ENCODE measurements at regions not wholly inside any gene's neighbourhood (a gene's known extent, or its start where the extent isn't known, plus 50 kb on each side); places are given as distances from the start of the nearest gene placed in this dataset.
"Not testable (repeated sequence)": the region's sequence is repeated elsewhere in the genome, so short reads cannot be mapped to it uniquely, and the experiment has no call there.

GRCh38 chr5:66354422-66354821 lies 210.3 kb downstream of the SREK1 start:
- no peak for DNase-seq

- DNase-seq = no peak
Measured at GRCh38 chr5:66356011-66356565, 212.0 kb downstream of the SREK1 start.

- no peak for DNase-seq
Measured at GRCh38 chr5:66358741-66359140, 214.6 kb downstream of the SREK1 start.

- DNase-seq = no peak
Measured at GRCh38 chr5:66361070-66361469, 217.0 kb downstream of the SREK1 start.

GRCh38 chr5:66362046-66362445 lies 217.9 kb downstream of the SREK1 start:
- no peak for DNase-seq

- DNase-seq = no peak
Measured at GRCh38 chr5:66362687-66363086, 218.6 kb downstream of the SREK1 start.

- DNase-seq = no peak
Measured at GRCh38 chr5:66363097-66363496, 219.0 kb downstream of the SREK1 start.

- DNase-seq = no peak
Measured at GRCh38 chr5:66364186-66364585, 220.1 kb downstream of the SREK1 start.

GRCh38 chr5:66365981-66366380 lies 221.9 kb downstream of the SREK1 start:
- no peak for DNase-seq

GRCh38 chr5:66367814-66368541 lies 223.9 kb downstream of the SREK1 start:
- no peak for DNase-seq

GRCh38 chr5:66368811-66369210 lies 224.7 kb downstream of the SREK1 start:
- no peak for DNase-seq

- no peak for DNase-seq
Measured at GRCh38 chr5:66377747-66378146, 218.4 kb upstream of the MAST4 start.

- DNase-seq = no peak
Measured at GRCh38 chr5:66378407-66378806, 217.8 kb upstream of the MAST4 start.

GRCh38 chr5:66382152-66382551 lies 214.0 kb upstream of the MAST4 start:
- no peak for DNase-seq

GRCh38 chr5:66405145-66405544 lies 191.0 kb upstream of the MAST4 start:
- DNase-seq = not testable (repeated sequence)

- DNase-seq = no peak
Measured at GRCh38 chr5:66406761-66407336, 189.3 kb upstream of the MAST4 start.

- DNase-seq = no peak
Measured at GRCh38 chr5:66407765-66408164, 188.4 kb upstream of the MAST4 start.

GRCh38 chr5:66408576-66408975 lies 187.6 kb upstream of the MAST4 start:
- DNase-seq = no peak

- no peak for DNase-seq
Measured at GRCh38 chr5:66410122-66410521, 186.1 kb upstream of the MAST4 start.

- no peak for DNase-seq
Measured at GRCh38 chr5:66411701-66412100, 184.5 kb upstream of the MAST4 start.

GRCh38 chr5:66413931-66414330 lies 182.3 kb upstream of the MAST4 start:
- no peak for DNase-seq

- DNase-seq = no peak
Measured at GRCh38 chr5:66415208-66415607, 181.0 kb upstream of the MAST4 start.

GRCh38 chr5:66416698-66417097 lies 179.5 kb upstream of the MAST4 start:
- no peak for DNase-seq

- DNase-seq = no peak
Measured at GRCh38 chr5:66417781-66418180, 178.4 kb upstream of the MAST4 start.

- no peak for DNase-seq
Measured at GRCh38 chr5:66423484-66423883, 172.7 kb upstream of the MAST4 start.

All from activated T-cell treated with anti-CD3 and anti-CD28 coated beads, Interleukin-2, amount 50 U/mL, for 48 hours (primary cell).